Tibial nerve (tissue), 3 donors: ENCODE measurements at regions not wholly inside any gene's neighbourhood (a gene's known extent, or its start where the extent isn't known, plus 50 kb on each side); places are given as distances from the start of the nearest gene placed in this dataset.

Experiments used
- POLR2A ChIP-seq, 2 donors: fragments of 450-650 bp; IDR thresholded peaks; one replicate each; pipeline ENCODE4 v1.6.1; 2017; ENCODE audit warnings: antibody characterized with exemption in 2 of 2, mild to moderate bottlenecking in 2 of 2, moderate library complexity in 2 of 2
- TF ChIP-seq, protein P1 (sequence below), 5 experiments: fragments of 200-600 bp in 3 of 5; fragments of 450-650 bp in 2 of 5; sonication (generic) in 3 of 5; IDR thresholded peaks; one replicate each; pipeline ENCODE4 v1.5.1; 2016 to 2019; ENCODE audit warnings: antibody characterized with exemption in 5 of 5, mild to moderate bottlenecking in 3 of 5, moderate library complexity in 2 of 5

DNA sequence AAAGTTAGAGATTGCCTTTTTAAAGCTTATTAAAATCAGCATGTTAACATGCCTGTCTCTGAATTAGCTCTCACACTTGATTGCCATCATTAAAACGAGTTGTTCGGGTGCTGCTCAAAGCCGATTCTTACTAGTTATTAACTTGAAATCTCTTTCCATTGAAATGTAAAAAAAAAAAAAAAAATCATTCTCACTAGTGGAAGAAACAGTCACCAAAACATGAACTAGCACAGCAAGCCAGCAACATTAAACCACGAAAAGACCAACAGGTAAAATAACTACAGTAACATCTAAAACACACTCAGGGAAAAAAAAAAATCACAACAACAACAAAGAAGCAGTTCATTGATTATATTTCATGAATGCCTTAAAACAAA lies 264.5 kb downstream of the MEIS1 start:
- TF ChIP-seq, protein P1, sequence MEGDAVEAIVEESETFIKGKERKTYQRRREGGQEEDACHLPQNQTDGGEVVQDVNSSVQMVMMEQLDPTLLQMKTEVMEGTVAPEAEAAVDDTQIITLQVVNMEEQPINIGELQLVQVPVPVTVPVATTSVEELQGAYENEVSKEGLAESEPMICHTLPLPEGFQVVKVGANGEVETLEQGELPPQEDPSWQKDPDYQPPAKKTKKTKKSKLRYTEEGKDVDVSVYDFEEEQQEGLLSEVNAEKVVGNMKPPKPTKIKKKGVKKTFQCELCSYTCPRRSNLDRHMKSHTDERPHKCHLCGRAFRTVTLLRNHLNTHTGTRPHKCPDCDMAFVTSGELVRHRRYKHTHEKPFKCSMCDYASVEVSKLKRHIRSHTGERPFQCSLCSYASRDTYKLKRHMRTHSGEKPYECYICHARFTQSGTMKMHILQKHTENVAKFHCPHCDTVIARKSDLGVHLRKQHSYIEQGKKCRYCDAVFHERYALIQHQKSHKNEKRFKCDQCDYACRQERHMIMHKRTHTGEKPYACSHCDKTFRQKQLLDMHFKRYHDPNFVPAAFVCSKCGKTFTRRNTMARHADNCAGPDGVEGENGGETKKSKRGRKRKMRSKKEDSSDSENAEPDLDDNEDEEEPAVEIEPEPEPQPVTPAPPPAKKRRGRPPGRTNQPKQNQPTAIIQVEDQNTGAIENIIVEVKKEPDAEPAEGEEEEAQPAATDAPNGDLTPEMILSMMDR (IDR thresholded peaks at IDR 0.05) = no peak
- TF ChIP-seq POLR2A (IDR thresholded peaks at IDR 0.05) = no peak
